SK-N-SH (cell line): ENCODE measurements at regions not wholly inside any gene's neighbourhood (a gene's known extent, or its start where the extent isn't known, plus 50 kb on each side); places are given as distances from the start of the nearest gene placed in this dataset.
"Not testable (repeated sequence)": the region's sequence is repeated elsewhere in the genome, so short reads cannot be mapped to it uniquely, and the experiment has no call there.

Experiments
- REST ChIP-seq: IDR thresholded peaks from 2 replicates; pipeline ENCODE4 v1.6.1; 2012; ENCODE audit warnings: mild to moderate bottlenecking, low read depth, low read length, moderate library complexity
- TF ChIP-seq, protein P1 (sequence below): fragments of 200-600 bp; sonication (generic); IDR thresholded peaks from 2 replicates; pipeline ENCODE4 v1.6.1; 2017; ENCODE audit warnings: antibody characterized with exemption, mild to moderate bottlenecking, moderate library complexity

GRCh38 chr4:131610517-131610916, 1538.6 kb upstream of the PCDH10 start:
- TF ChIP-seq REST: not testable (repeated sequence)
- TF ChIP-seq, protein P1, sequence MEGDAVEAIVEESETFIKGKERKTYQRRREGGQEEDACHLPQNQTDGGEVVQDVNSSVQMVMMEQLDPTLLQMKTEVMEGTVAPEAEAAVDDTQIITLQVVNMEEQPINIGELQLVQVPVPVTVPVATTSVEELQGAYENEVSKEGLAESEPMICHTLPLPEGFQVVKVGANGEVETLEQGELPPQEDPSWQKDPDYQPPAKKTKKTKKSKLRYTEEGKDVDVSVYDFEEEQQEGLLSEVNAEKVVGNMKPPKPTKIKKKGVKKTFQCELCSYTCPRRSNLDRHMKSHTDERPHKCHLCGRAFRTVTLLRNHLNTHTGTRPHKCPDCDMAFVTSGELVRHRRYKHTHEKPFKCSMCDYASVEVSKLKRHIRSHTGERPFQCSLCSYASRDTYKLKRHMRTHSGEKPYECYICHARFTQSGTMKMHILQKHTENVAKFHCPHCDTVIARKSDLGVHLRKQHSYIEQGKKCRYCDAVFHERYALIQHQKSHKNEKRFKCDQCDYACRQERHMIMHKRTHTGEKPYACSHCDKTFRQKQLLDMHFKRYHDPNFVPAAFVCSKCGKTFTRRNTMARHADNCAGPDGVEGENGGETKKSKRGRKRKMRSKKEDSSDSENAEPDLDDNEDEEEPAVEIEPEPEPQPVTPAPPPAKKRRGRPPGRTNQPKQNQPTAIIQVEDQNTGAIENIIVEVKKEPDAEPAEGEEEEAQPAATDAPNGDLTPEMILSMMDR: not testable (repeated sequence)
